HFFc6 (cell line): ENCODE measurements at regions not wholly inside any gene's neighbourhood (a gene's known extent, or its start where the extent isn't known, plus 50 kb on each side); places are given as distances from the start of the nearest gene placed in this dataset.
"Not testable (repeated sequence)": the region's sequence is repeated elsewhere in the genome, so short reads cannot be mapped to it uniquely, and the experiment has no call there.

ENCODE experiments used
- DNase-seq: peaks from one replicate; pipeline ENCODE4 v3.0.0-alpha.2; 2018
- H3K27ac Mint-ChIP-seq: 2 replicates; pipeline ENCODE4 v1.8.0; 2020; ENCODE audit warnings: mild to moderate bottlenecking, mixed read lengths
- H3K27me3 Mint-ChIP-seq: 2 replicates; pipeline ENCODE4 v1.8.0; 2021; ENCODE audit warnings: mild to moderate bottlenecking, moderate library complexity, mixed read lengths; ENCODE audit not compliant: insufficient read depth
- H3K36me3 Mint-ChIP-seq: 2 replicates; pipeline ENCODE4 v1.8.0; 2021; ENCODE audit warnings: low read depth, mixed read lengths
- H3K4me1 Mint-ChIP-seq: 2 replicates; pipeline ENCODE4 v1.8.0; 2020; ENCODE audit warnings: low read depth, mixed read lengths
- H3K4me3 Mint-ChIP-seq: 2 replicates; pipeline ENCODE4 v1.8.0; 2020; ENCODE audit warnings: mild to moderate bottlenecking, moderate library complexity, mixed read lengths
- H3K9me3 Mint-ChIP-seq: 2 replicates; pipeline ENCODE4 v1.8.0; 2020; ENCODE audit warnings: mild to moderate bottlenecking, mixed read lengths
- CTCF ChIP-seq: fragments of 200-600 bp; sonication (generic); IDR thresholded peaks from 2 replicates; pipeline ENCODE4 v1.5.0; 2021; ENCODE audit warnings: antibody characterized with exemption, mild to moderate bottlenecking

GRCh38 chr9:29176786-29177185 lies 1603.5 kb upstream of the C9orf72 start:
- no peak for DNase-seq
- no peak overlapping the region for H3K4me3 Mint-ChIP-seq
- no peaks in the 10 kb centered on the region for H3K27me3 Mint-ChIP-seq
- H3K36me3 Mint-ChIP-seq = no peaks in the 10 kb centered on the region
- TF ChIP-seq CTCF = no peak
- H3K27ac Mint-ChIP-seq = no peak overlapping the region
- no peaks in the 10 kb centered on the region for H3K9me3 Mint-ChIP-seq
- no peaks in the 10 kb centered on the region for H3K4me1 Mint-ChIP-seq

- H3K4me3 Mint-ChIP-seq = no peak overlapping the region
- no peaks in the 10 kb centered on the region for H3K27me3 Mint-ChIP-seq
- H3K9me3 Mint-ChIP-seq = no peaks in the 10 kb centered on the region
- no peak overlapping the region for H3K27ac Mint-ChIP-seq
- H3K4me1 Mint-ChIP-seq = no peaks in the 10 kb centered on the region
- H3K36me3 Mint-ChIP-seq = no peaks in the 10 kb centered on the region
- DNase-seq = no peak
- TF ChIP-seq CTCF = no peak
Measured at GRCh38 chr9:29183971-29184370, 1610.7 kb upstream of the C9orf72 start.

DNA sequence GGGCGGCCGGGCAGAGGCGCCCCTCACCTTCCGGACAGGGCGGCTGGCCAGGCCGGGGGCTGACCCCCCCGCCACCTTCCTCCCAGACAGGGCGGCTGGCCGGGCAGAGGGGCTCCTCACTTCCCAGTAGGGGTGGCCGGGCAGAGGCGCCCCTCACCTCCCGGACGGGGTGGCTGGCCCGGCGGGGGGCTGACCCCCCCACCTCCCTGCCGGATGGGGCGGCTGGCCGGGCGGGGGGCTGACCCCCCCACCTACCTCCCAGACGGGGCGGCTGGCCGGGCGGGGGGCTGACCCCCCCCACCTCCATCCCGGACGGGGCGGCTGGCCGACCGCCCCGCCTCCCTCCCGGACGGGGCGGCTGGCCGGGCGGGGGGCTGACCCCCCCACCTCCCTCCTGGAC lies 1615.5 kb upstream of the C9orf72 start:
- H3K27me3 Mint-ChIP-seq, H3K4me3 Mint-ChIP-seq, DNase-seq, H3K36me3 Mint-ChIP-seq, H3K9me3 Mint-ChIP-seq, H3K4me1 Mint-ChIP-seq, H3K27ac Mint-ChIP-seq: not testable (repeated sequence)

DNA sequence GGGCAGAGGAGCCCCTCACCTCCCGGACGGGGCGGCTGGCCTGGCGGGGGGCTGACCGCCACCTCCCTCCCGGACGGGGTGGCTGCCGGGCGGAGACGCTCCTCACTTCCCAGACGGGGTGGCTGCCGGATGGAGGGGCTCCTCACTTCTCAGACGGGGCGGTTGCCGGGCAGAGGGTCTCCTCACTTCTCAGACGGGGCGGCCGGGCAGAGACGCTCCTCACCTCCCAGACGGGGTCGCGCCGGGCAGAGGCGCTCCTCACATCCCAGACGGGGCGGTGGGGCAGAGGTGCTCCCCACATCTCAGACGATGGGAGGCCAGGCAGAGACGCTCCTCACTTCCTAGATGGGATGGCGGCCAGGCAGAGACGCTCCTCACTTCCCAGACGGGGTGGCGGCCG lies 1615.9 kb upstream of the C9orf72 start:
- not testable (repeated sequence) for H3K27me3 Mint-ChIP-seq, DNase-seq, H3K9me3 Mint-ChIP-seq, H3K4me3 Mint-ChIP-seq, H3K4me1 Mint-ChIP-seq, H3K27ac Mint-ChIP-seq, H3K36me3 Mint-ChIP-seq

- DNase-seq = no peak
- H3K4me1 Mint-ChIP-seq = no peaks in the 10 kb centered on the region
Measured at GRCh38 chr9:29198861-29199260, 1625.6 kb upstream of the C9orf72 start.

GRCh38 chr9:29199975-29200374 lies 1626.7 kb upstream of the C9orf72 start:
- no peak for DNase-seq
- no peaks in the 10 kb centered on the region for H3K9me3 Mint-ChIP-seq
- no peaks in the 10 kb centered on the region for H3K27me3 Mint-ChIP-seq
- H3K4me1 Mint-ChIP-seq = no peaks in the 10 kb centered on the region
- TF ChIP-seq CTCF = no peak
- H3K4me3 Mint-ChIP-seq = no peak overlapping the region
- H3K36me3 Mint-ChIP-seq = no peaks in the 10 kb centered on the region
- H3K27ac Mint-ChIP-seq = no peak overlapping the region

More at GRCh38 chr9:29198861-29199260, 1625.6 kb upstream of the C9orf72 start:
- no peaks in the 10 kb centered on the region for H3K9me3 Mint-ChIP-seq
- TF ChIP-seq CTCF = no peak
- no peak overlapping the region for H3K4me3 Mint-ChIP-seq
- no peak overlapping the region for H3K27ac Mint-ChIP-seq
- H3K27me3 Mint-ChIP-seq = no peaks in the 10 kb centered on the region
- no peaks in the 10 kb centered on the region for H3K36me3 Mint-ChIP-seq

DNA sequence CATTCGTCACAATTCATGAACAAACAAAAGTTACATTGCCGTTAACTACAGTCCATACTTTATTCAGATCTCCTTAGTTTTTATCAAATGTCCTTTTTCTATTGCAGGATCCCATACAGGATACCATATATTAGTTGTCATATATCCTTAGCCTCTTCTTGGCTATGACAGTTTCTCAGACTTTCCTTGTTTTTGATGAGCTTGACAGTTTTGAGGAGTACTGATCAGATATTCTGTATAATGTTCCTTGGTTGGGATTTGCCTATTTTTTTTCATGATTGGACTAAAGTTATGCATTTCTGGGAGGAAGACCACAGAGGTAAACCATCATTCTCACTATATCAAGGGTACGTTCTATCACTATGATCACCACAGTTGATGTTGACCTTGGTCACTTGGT lies 1627.4 kb upstream of the C9orf72 start:
- Mint-ChIP-seq H3K27me3 (no peaks in the 10 kb centered on the region), H3K4me1 (no peaks in the 10 kb centered on the region), H3K36me3 (no peaks in the 10 kb centered on the region), H3K9me3 (no peaks in the 10 kb centered on the region), H3K27ac (no peak overlapping the region), H3K4me3 (no peak overlapping the region)
- no peak for DNase-seq
- TF ChIP-seq CTCF = no peak
